ENCODE measurements at regions not wholly inside any gene's neighbourhood (a gene's known extent, or its start where the extent isn't known, plus 50 kb on each side); places are given as distances from the start of the nearest gene placed in this dataset.

DNA sequence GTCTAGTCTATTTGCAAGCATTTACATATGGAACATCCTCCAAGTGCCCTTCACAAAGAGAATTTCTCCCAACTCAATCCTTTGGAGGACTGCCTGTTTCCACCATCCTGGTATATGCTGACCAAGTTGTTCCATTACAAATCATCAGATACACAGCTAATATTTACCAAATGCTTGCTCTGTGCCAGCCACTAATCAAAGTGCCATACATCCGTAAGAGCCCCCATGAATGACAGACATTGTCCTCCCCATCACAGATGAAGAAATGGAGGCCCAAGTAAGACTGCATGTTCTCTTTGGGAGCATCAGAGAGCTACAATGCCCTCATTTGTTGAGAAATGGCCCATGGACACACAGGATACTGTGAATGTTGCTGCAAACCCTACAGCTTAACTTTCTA, 130.0 kb upstream of the BACE2 start:
- TF ChIP-seq GATA2 (IDR thresholded peaks at IDR 0.05; ENCODE audit: low read depth, low read length) (no peak), GATA3 (IDR thresholded peaks at IDR 0.05; ENCODE audit: low read depth, low read length) (no peak)

Data from SH-SY5Y (cell line).